Retinal pigment epithelial cell (primary cell): ENCODE measurements at regions not wholly inside any gene's neighbourhood (a gene's known extent, or its start where the extent isn't known, plus 50 kb on each side); places are given as distances from the start of the nearest gene placed in this dataset.

Experiments used
- DNase-seq: peaks from one replicate; pipeline ENCODE4 v3.0.0-alpha.2; 2010; ENCODE audit warnings: low read depth
- H3K4me3 ChIP-seq: 2 replicates; pipeline ENCODE4 v1.5.1; 2011; ENCODE audit warnings: mild to moderate bottlenecking, low read length, control low read depth, moderate library complexity
- CTCF ChIP-seq: conservative IDR thresholded peaks from 2 replicates; pipeline ENCODE4 v1.5.1; 2011; ENCODE audit warnings: low read depth, low read length, control low read depth, inconsistent platforms

GRCh38 chr12:19885093-19885812 is 446.0 kb downstream of the AEBP2 start:
- DNase-seq: no peak
- no peak for TF ChIP-seq CTCF
- no peak overlapping the region for H3K4me3 ChIP-seq

- TF ChIP-seq CTCF: no peak
- no peak for DNase-seq
- H3K4me3 ChIP-seq: no peak overlapping the region
Observed at GRCh38 chr12:19886065-19886464, 446.8 kb downstream of the AEBP2 start.

DNA sequence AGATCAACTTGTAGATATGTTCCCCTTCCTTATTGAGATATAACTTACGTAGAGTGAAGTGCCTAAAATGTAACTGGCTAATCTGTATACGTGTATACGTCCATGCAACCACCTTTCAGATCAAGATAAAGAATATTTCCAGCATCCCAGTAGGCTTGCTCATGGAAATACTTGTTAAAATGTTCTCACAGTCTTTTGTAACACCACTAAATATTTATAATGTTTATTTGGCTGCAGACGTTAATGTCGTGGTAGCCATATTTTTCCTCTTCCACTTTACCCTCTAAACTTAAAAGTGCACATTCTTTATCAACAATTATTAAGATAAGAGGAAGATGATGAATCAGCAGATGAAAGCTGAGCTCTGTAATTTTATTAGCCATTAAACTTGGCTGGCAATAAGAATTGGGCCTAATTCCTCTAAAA is 447.4 kb downstream of the AEBP2 start:
- no peak for DNase-seq
- no peak overlapping the region for H3K4me3 ChIP-seq
- TF ChIP-seq CTCF: no peak

DNA sequence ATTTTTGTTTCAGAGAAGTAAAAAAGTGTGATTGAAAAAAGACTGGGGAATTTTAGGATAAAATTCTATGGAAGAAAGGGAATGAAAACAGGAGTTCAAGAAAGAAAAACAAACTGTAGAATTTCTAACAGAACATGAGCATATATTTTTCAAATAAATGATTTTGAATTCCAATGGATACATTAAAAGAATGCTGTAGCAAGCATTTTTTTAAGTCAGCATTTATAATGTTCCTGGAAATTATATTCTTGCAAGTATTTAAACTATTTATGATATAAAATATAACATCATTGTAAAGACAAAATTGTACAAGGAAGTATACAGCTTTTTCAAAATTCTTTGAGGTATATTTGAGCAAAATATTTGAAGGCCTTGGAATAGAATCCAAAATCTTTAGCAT is 450.7 kb downstream of the AEBP2 start:
- H3K4me3 ChIP-seq: no peak overlapping the region
- TF ChIP-seq CTCF: no peak
- DNase-seq: no peak

DNA sequence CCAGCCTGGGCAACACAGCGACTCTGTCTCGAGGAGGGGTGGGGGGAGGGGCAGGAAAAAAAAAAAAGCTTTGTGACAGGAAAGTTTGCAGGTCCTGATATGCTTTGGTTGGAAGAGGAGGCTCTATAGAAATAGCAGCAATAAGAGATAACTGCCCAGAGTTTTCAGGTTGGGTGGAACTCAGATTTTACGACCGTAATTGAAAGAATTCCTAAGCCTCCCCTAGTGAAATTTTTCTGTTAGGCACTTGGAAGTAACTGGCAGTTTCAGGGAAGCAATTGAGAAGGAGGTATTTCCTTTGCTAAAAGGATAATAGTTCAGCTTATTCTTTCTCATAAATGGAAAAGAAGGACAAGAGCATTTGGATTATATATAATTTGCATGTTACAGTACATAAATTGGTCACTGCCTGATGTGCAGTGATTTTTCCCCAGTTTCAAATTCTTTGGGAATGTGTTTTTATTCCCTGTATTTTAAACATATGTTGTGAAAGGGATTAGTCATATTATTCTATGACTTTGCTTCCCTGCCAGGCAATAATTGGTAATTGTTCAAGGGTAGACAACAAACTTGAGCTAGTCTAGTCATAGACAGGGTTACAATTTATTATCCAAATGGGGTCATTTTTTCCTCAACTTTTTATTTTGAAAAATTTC is 452.8 kb downstream of the AEBP2 start:
- no peak for DNase-seq
- TF ChIP-seq CTCF: no peak
- no peak overlapping the region for H3K4me3 ChIP-seq

GRCh38 chr12:19893514-19893913 is 454.2 kb downstream of the AEBP2 start:
- DNase-seq: no peak
- TF ChIP-seq CTCF: peak; percentile 17
- no peak overlapping the region for H3K4me3 ChIP-seq

- no peak overlapping the region for H3K4me3 ChIP-seq
- DNase-seq: no peak
- no peak for TF ChIP-seq CTCF
Observed at GRCh38 chr12:19894050-19894449, 454.8 kb downstream of the AEBP2 start.
